ENCODE measurements at regions not wholly inside any gene's neighbourhood (a gene's known extent, or its start where the extent isn't known, plus 50 kb on each side); places are given as distances from the start of the nearest gene placed in this dataset.

DNA sequence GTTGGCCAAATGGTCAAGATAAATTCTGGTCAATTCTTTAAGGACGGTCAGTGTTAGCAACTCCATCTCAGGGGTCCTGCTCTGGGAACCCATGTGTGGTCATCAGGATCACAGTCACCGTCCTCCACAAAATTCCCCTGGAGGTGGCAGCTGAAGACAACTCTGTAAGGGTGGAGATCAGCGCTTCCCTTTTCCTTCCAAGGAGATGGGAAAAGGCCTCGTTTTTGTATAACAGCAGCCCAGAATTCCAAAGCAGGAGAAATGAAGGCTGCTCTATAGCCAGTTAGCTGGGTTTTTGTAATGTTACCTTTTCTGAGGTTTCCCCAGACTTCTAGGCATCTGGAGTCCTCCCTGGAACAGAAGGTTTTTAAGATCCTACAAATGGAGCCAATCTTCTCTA is 334.8 kb downstream of the MYCN start:
- Histone ChIP-seq H3K27me3 (ENCODE audit: low read depth) (no peaks in the 10 kb centered on the region), H3K27ac (replicated peaks) (no peak overlapping the region), H3K9me3 (replicated peaks) (no peaks in the 10 kb centered on the region), H3K36me3 (no peaks in the 10 kb centered on the region), H3K4me1 (no peaks in the 10 kb centered on the region), H3K4me3 (no peak overlapping the region)
- intact Hi-C loops (cut with micrococcal nuclease), result no loop called here
- DNase-seq, result no peak
- TF ChIP-seq, protein P1, sequence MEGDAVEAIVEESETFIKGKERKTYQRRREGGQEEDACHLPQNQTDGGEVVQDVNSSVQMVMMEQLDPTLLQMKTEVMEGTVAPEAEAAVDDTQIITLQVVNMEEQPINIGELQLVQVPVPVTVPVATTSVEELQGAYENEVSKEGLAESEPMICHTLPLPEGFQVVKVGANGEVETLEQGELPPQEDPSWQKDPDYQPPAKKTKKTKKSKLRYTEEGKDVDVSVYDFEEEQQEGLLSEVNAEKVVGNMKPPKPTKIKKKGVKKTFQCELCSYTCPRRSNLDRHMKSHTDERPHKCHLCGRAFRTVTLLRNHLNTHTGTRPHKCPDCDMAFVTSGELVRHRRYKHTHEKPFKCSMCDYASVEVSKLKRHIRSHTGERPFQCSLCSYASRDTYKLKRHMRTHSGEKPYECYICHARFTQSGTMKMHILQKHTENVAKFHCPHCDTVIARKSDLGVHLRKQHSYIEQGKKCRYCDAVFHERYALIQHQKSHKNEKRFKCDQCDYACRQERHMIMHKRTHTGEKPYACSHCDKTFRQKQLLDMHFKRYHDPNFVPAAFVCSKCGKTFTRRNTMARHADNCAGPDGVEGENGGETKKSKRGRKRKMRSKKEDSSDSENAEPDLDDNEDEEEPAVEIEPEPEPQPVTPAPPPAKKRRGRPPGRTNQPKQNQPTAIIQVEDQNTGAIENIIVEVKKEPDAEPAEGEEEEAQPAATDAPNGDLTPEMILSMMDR (IDR thresholded peaks at IDR 0.05; ENCODE audit: borderline replicate concordance), result no peak

DNA sequence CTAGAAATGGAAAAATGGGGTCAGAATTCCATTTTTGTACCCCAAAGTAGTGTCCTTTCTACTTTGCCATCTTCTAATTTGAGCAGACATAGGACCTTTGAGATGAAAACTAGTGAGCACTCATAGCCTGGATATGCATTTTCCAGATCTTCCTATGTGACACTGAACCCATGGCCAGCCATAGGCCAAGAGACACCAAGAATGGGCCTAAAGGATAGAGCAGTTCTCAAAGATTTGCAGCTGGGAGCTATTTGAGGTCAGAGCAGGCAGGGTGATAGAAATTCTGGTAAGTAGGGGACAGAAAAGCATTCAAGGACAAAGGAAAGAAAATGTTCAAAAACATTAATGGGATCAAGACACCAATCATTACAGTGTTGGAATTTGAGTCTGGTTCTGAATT is 332.8 kb downstream of the MYCN start:
- DNase-seq, result no peak
- intact Hi-C loops (cut with micrococcal nuclease), result no loop called here

DNA sequence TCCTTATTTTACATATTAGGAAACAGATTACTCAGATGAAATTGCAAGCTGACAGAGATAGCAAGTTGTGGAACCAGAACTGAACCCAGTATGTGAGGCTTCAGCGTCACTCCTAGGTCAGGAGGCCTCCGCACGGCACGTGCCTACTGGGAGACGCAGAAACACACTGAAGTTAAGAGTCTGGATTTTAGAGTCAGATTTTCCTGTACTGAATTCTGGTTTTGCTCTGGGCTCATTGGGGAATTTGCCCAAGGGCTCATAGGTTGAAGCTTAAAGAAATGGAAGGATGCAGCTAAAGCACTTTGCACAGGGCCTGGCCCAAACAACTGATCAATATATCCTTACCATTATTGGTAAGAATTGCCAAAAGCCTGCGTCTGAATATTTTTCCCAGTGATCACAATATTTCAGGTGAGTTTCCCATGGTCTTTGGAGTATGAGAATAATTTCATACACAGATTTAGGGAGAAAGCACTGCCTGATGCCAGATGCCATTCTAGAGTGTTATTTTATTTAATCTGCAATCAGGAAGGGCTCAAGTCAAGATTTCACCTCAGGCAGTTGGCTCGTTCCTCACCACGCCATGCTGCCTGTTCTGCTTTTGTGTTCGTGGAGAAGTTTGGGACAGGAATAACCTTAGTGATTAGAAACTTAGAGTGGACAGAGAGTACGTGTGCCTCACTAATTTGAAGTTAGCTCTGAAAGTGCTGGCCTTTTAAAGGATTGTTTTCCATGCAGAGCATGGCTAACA is 331.9 kb downstream of the MYCN start:
- H3K9me3 ChIP-seq (replicated peaks), result no peaks in the 10 kb centered on the region
- no peak overlapping the region for H3K4me3 ChIP-seq

More for the DNA sequence above, 332.8 kb downstream of the MYCN start:
- no peaks in the 10 kb centered on the region for H3K4me1 ChIP-seq
- H3K9me3 ChIP-seq (replicated peaks), result no peaks in the 10 kb centered on the region
- TF ChIP-seq, protein P1 (IDR thresholded peaks at IDR 0.05; ENCODE audit: borderline replicate concordance), result no peak
- H3K36me3 ChIP-seq, result no peaks in the 10 kb centered on the region
- H3K27ac ChIP-seq (replicated peaks), result no peak overlapping the region
- peaks cover 4% of the 10 kb centered on the region for H3K27me3 ChIP-seq (ENCODE audit: low read depth)
- H3K4me3 ChIP-seq, result no peak overlapping the region

DNA sequence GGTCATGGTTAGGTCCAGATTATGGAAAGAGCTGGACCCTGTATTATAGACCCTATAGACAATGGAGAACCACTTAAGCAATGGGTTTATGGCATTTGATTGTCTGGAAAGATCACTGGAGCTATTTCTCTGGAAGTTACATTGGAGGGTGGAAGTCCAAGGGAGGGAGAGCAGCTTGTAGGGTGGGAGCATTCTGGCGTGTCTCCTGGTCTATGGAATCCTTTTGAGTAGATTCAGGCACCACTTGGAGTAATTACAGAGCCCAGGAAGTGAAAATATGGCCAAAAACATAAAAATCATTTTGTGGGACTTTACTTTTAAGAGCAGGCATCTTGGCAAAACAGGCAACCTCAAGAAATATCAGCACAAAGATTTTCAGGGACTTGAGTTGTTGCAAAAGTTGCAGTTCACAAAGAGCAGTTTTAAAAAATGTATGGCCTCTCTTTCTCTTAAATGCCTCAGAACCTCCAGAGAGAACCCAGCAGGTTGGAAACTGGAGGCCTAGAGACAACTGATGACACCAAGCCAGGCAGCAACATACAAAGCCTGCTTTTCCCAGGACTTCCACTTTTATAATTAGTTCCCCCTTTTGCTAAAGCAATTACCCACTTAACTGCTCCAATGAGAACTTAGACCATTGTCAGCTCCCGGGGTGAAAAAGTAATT is 331.0 kb downstream of the MYCN start:
- Histone ChIP-seq H3K4me3 (no peak overlapping the region), H3K9me3 (replicated peaks) (no peaks in the 10 kb centered on the region), H3K27me3 (ENCODE audit: low read depth) (peaks cover 4% of the 10 kb centered on the region), H3K4me1 (no peaks in the 10 kb centered on the region), H3K36me3 (no peaks in the 10 kb centered on the region), H3K27ac (replicated peaks) (no peak overlapping the region)
- intact Hi-C loops (cut with micrococcal nuclease), result no loop called here
- TF ChIP-seq, protein P1 (IDR thresholded peaks at IDR 0.05; ENCODE audit: borderline replicate concordance), result no peak
- DNase-seq, result no peak

More for the DNA sequence above, 331.9 kb downstream of the MYCN start:
- intact Hi-C loops (cut with micrococcal nuclease), result no loop called here
- TF ChIP-seq, protein P1 (IDR thresholded peaks at IDR 0.05; ENCODE audit: borderline replicate concordance), result no peak
- Histone ChIP-seq H3K27me3 (ENCODE audit: low read depth) (peaks cover 4% of the 10 kb centered on the region), H3K4me1 (no peaks in the 10 kb centered on the region), H3K27ac (replicated peaks) (no peak overlapping the region), H3K36me3 (no peaks in the 10 kb centered on the region)
- DNase-seq, result no peak

DNA sequence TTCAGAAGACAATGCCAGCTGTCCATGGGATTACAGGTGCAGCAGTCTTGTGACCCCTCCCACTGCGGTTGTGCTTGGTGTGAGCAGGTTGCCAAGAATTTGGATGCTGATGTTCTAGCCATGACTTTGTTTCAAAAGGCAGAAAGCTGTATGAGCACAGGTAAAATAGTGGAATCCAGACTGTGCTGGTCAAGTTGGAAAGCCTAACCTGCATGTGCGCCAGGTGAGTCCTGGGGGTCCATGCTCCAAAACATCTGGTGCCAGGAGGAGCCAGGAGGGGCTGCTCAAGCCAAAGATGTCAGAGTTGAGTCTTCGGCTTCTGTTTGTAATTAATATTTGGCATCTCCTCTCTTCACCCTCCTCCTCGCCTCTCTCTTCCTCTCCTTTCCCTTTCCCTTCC is 330.1 kb downstream of the MYCN start:
- H3K4me1 ChIP-seq, result no peaks in the 10 kb centered on the region
- H3K27ac ChIP-seq (replicated peaks), result no peak overlapping the region
- H3K4me3 ChIP-seq, result no peak overlapping the region
- intact Hi-C loops (cut with micrococcal nuclease), result no loop called here
- no peaks in the 10 kb centered on the region for H3K36me3 ChIP-seq
- peaks cover 7% of the 10 kb centered on the region for H3K27me3 ChIP-seq (ENCODE audit: low read depth)
- DNase-seq, result no peak
- TF ChIP-seq, protein P1 (IDR thresholded peaks at IDR 0.05; ENCODE audit: borderline replicate concordance), result no peak
- H3K9me3 ChIP-seq (replicated peaks), result no peaks in the 10 kb centered on the region

Data from left ventricle myocardium inferior (tissue), 1 donor.